HG02973 (cell line): ENCODE measurements at regions not wholly inside any gene's neighbourhood (a gene's known extent, or its start where the extent isn't known, plus 50 kb on each side); places are given as distances from the start of the nearest gene placed in this dataset.
A peak's percentile ranks its signal among the peaks of the same experiment; 100 is the strongest.

Source experiments
- ATAC-seq: cut with Tn5 transposase; IDR thresholded peaks from one replicate; pipeline ENCODE4 v1.9.1; 2021; ENCODE audit warnings: moderate library complexity; ENCODE audit not compliant: unreplicated experiment

GRCh38 chr2:21381421-21381820 lies 257.7 kb downstream of the TDRD15 start:
- no peak for ATAC-seq

- ATAC-seq: no peak
Measured at GRCh38 chr2:21382701-21383520, 259.1 kb downstream of the TDRD15 start.

- ATAC-seq: no peak
Measured at GRCh38 chr2:21386666-21387065, 262.9 kb downstream of the TDRD15 start.

GRCh38 chr2:21392649-21393048 lies 268.9 kb downstream of the TDRD15 start:
- no peak for ATAC-seq

- ATAC-seq: no peak
Measured at GRCh38 chr2:21393173-21393572, 269.4 kb downstream of the TDRD15 start.

- no peak for ATAC-seq
Measured at GRCh38 chr2:21395366-21395765, 271.6 kb downstream of the TDRD15 start.

GRCh38 chr2:21396252-21396651 lies 272.5 kb downstream of the TDRD15 start:
- no peak for ATAC-seq

GRCh38 chr2:21401022-21401698 lies 277.4 kb downstream of the TDRD15 start:
- ATAC-seq: no peak

- no peak for ATAC-seq
Measured at GRCh38 chr2:21404137-21404536, 280.4 kb downstream of the TDRD15 start.

GRCh38 chr2:21404827-21405625 lies 281.3 kb downstream of the TDRD15 start:
- ATAC-seq: no peak

- ATAC-seq: no peak
Measured at GRCh38 chr2:21406386-21406785, 282.6 kb downstream of the TDRD15 start.

GRCh38 chr2:21406911-21407310 lies 283.1 kb downstream of the TDRD15 start:
- ATAC-seq: no peak

- no peak for ATAC-seq
Measured at GRCh38 chr2:21407851-21408250, 284.1 kb downstream of the TDRD15 start.

GRCh38 chr2:21411741-21412140 lies 288.0 kb downstream of the TDRD15 start:
- no peak for ATAC-seq

GRCh38 chr2:21412944-21413443 lies 289.2 kb downstream of the TDRD15 start:
- no peak for ATAC-seq

- ATAC-seq: no peak
Measured at GRCh38 chr2:21415234-21415633, 291.5 kb downstream of the TDRD15 start.

- no peak for ATAC-seq
Measured at GRCh38 chr2:21416226-21416625, 292.5 kb downstream of the TDRD15 start.

GRCh38 chr2:21418456-21418855 lies 294.7 kb downstream of the TDRD15 start:
- no peak for ATAC-seq

- no peak for ATAC-seq
Measured at GRCh38 chr2:21420553-21421335, 297.0 kb downstream of the TDRD15 start.

GRCh38 chr2:21422050-21422449 lies 298.3 kb downstream of the TDRD15 start:
- peak; percentile 66 for ATAC-seq
